Activated B cell treated with CpG ODN at 0.5 μM for 24 hours (primary cell): ENCODE measurements at regions not wholly inside any gene's neighbourhood (a gene's known extent, or its start where the extent isn't known, plus 50 kb on each side); places are given as distances from the start of the nearest gene placed in this dataset.

Experiments
- ATAC-seq: fragments of 200-7000 bp; cut with Tn5 transposase; one replicate; pipeline ENCODE4 v1.10.0; 2021; ENCODE audit warnings: low read depth, mild to moderate bottlenecking, moderate library complexity
- CTCF ChIA-PET: fragments of 350-600 bp; sonication (Branson Sonifier 250); formaldehyde crosslinking; loops from one replicate; lab custom pipeline; 2021; ENCODE audit warnings: antibody characterized with exemption; lab: Charles Lee
- POLR2A ChIA-PET: fragments of 350-600 bp; sonication (Branson Sonifier 250); formaldehyde crosslinking; loops from one replicate; lab custom pipeline; 2021; ENCODE audit warnings: antibody characterized with exemption; lab: Charles Lee
- DNase-seq: peaks from one replicate; pipeline ENCODE4 v3.0.0; 2022
- H3K27ac Mint-ChIP-seq: one replicate; pipeline ENCODE4 v1.8.0; 2020; ENCODE audit warnings: mixed read lengths
- H3K27me3 Mint-ChIP-seq: one replicate; pipeline ENCODE4 v1.8.0; 2021; ENCODE audit warnings: mixed read lengths
- H3K36me3 Mint-ChIP-seq: one replicate; pipeline ENCODE4 v1.8.0; 2021; ENCODE audit warnings: low read depth, mixed read lengths
- H3K4me1 Mint-ChIP-seq: one replicate; pipeline ENCODE4 v1.8.0; 2021; ENCODE audit warnings: mixed read lengths
- H3K4me3 Mint-ChIP-seq: one replicate; pipeline ENCODE4 v1.8.0; 2020; ENCODE audit warnings: mild to moderate bottlenecking, mixed read lengths
- H3K9me3 Mint-ChIP-seq: one replicate; pipeline ENCODE4 v1.8.0; 2020; ENCODE audit warnings: mixed read lengths
- intact Hi-C: fragments of 100-400 bp; cut with micrococcal nuclease; formaldehyde crosslinking; loops from one replicate; pipeline ENCODE4 v1.15.1; 2024
- TF ChIP-seq, protein P1 (sequence below): fragments of 200-600 bp; IDR thresholded peaks from one replicate; pipeline ENCODE4 v1.8.0; 2022; ENCODE audit warnings: antibody characterized with exemption, mild to moderate bottlenecking

GRCh38 chr2:41779888-41780287 lies 267.9 kb upstream of the PKDCC start:
- H3K27me3 Mint-ChIP-seq, result peaks cover 17% of the 10 kb centered on the region
- no peak overlapping the region for H3K4me3 Mint-ChIP-seq
- ChIA-PET CTCF (interaction anchor here (1.2 to 1.6 kb wide), 2 partner anchors 1865 to 1866 kb away, joined by 4 to 5 read pairs; no protein-coding TSS in a partner anchor), POLR2A (no interaction called here)
- no peaks in the 10 kb centered on the region for H3K36me3 Mint-ChIP-seq
- TF ChIP-seq, protein P1, sequence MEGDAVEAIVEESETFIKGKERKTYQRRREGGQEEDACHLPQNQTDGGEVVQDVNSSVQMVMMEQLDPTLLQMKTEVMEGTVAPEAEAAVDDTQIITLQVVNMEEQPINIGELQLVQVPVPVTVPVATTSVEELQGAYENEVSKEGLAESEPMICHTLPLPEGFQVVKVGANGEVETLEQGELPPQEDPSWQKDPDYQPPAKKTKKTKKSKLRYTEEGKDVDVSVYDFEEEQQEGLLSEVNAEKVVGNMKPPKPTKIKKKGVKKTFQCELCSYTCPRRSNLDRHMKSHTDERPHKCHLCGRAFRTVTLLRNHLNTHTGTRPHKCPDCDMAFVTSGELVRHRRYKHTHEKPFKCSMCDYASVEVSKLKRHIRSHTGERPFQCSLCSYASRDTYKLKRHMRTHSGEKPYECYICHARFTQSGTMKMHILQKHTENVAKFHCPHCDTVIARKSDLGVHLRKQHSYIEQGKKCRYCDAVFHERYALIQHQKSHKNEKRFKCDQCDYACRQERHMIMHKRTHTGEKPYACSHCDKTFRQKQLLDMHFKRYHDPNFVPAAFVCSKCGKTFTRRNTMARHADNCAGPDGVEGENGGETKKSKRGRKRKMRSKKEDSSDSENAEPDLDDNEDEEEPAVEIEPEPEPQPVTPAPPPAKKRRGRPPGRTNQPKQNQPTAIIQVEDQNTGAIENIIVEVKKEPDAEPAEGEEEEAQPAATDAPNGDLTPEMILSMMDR, result no peak
- H3K4me1 Mint-ChIP-seq, result no peaks in the 10 kb centered on the region
- peaks cover 3% of the 10 kb centered on the region for H3K9me3 Mint-ChIP-seq
- DNase-seq, result no peak
- no peak overlapping the region for H3K27ac Mint-ChIP-seq
- intact Hi-C loops, result loop anchor here (10.0 kb wide), 1 partner anchor 1225 kb away; no protein-coding TSS in a partner anchor
- ATAC-seq, result no peak

GRCh38 chr2:41782306-41783158 lies 265.3 kb upstream of the PKDCC start:
- Mint-ChIP-seq H3K9me3 (peaks cover 2% of the 10 kb centered on the region), H3K27ac (no peak overlapping the region), H3K36me3 (no peaks in the 10 kb centered on the region), H3K4me3 (no peak overlapping the region), H3K27me3 (peaks cover 12% of the 10 kb centered on the region), H3K4me1 (no peaks in the 10 kb centered on the region)
- DNase-seq, result no peak
- ChIA-PET CTCF (interaction anchor here (1.1 to 1.8 kb wide), 4 partner anchors 1867 to 1945 kb away, joined by 3 to 10 read pairs (median 4); no protein-coding TSS in a partner anchor), POLR2A (no interaction called here)
- TF ChIP-seq, protein P1, result peak; percentile 87
- intact Hi-C loops, result loop anchor here (1.0 to 10.0 kb wide), 2 partner anchors 1228 to 1869 kb away; no protein-coding TSS in a partner anchor
- no peak for ATAC-seq

DNA sequence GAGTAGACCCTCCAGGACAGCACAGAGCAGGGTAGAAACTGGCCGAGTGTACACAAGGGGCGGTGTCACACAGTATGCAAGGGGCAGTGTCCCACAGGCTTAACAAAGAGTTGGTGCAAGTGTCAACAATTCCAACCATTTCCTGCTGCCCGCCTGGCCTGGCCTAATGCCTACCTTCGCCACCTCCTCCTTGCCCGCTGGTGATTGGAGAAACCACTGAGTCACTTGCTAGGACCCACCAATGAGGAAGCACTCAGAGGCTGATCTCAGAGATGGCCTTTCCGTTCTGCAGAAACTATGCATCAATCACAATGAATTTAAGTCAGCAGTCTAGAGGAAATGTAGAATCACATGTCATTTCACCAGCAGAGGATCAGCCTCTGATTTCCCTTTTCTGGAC lies 263.3 kb upstream of the PKDCC start:
- no peak overlapping the region for H3K27ac Mint-ChIP-seq
- no peak overlapping the region for H3K4me3 Mint-ChIP-seq
- H3K27me3 Mint-ChIP-seq, result peaks cover 12% of the 10 kb centered on the region
- DNase-seq (no peak), ATAC-seq (no peak)
- no peaks in the 10 kb centered on the region for H3K36me3 Mint-ChIP-seq
- CTCF ChIA-PET, result no interaction called here
- H3K9me3 Mint-ChIP-seq, result peaks cover 2% of the 10 kb centered on the region
- no peaks in the 10 kb centered on the region for H3K4me1 Mint-ChIP-seq
- intact Hi-C loops, result loop anchor here (10.0 kb wide), 1 partner anchor 1230 kb away; no protein-coding TSS in a partner anchor
- TF ChIP-seq, protein P1, result no peak
- POLR2A ChIA-PET, result no interaction called here

DNA sequence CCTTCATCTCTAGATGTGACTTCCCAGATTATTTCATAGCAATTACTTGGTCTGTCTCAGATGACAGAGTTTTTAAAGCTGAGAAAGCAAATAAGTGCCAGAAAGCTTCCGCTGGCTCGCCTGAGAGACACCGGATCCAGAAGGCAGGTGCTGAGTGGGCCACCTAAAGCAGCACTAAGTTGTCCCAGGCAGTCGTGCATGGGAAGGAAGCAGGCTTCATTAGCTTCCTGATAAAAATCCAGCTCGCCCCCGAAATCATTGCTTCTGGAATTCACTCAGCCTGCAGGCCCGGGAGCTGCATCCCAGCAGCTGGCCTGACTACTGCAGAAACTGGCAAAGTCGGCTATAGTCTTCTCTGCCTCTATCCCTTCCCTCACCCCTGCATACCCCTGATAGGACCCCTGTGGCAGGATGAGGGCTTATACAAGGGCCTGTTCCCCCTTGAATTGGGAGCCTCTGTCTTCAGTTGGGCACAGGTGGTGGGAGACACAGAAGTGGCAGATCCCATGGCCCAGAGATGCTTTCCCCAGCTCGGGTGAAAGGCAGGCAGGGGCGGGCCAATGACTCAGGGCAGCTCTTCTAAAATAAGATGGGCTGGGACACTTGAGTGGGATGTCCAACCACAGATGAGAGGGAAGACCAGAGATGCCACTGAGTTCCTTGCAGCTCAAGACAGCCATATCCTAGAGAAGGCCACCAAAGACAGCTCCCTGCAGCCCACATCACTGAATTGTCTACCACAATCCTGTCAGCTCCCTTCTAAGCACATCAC lies 262.4 kb upstream of the PKDCC start:
- TF ChIP-seq, protein P1, result no peak
- no peak for ATAC-seq
- ChIA-PET POLR2A (no interaction called here), CTCF (no interaction called here)
- H3K36me3 Mint-ChIP-seq, result no peaks in the 10 kb centered on the region
- H3K4me1 Mint-ChIP-seq, result no peaks in the 10 kb centered on the region
- H3K9me3 Mint-ChIP-seq, result peaks cover 2% of the 10 kb centered on the region
- H3K27ac Mint-ChIP-seq, result no peak overlapping the region
- no peak overlapping the region for H3K4me3 Mint-ChIP-seq
- intact Hi-C loops, result loop anchor here (10.0 kb wide), 1 partner anchor 1231 kb away; no protein-coding TSS in a partner anchor
- peaks cover 12% of the 10 kb centered on the region for H3K27me3 Mint-ChIP-seq
- no peak for DNase-seq

DNA sequence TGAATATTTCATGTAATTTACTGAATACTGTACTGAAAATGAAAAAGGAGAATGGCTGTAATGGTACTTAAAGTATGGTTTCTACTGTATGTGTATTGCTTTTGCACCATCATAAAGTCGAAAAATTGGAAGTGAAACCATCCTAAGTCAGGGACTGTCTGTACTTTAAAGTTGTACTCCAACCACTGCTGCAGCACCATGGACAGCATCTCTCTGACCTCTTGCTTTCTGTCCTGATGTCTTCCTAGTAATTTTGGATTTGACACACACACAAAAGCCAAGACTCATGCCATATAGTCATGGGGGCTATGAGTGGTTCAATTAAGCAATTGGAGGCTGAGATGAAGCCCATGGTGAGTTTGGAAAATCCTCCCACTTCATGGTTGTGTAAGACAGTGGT lies 256.3 kb upstream of the PKDCC start:
- Mint-ChIP-seq H3K4me3 (no peak overlapping the region), H3K9me3 (peaks cover 1% of the 10 kb centered on the region), H3K27ac (no peak overlapping the region), H3K4me1 (no peaks in the 10 kb centered on the region), H3K27me3 (peaks cover 7% of the 10 kb centered on the region), H3K36me3 (no peaks in the 10 kb centered on the region)
- intact Hi-C loops, result no loop called here
- no peak for ATAC-seq
- CTCF ChIA-PET, result no interaction called here
- TF ChIP-seq, protein P1, result no peak
- DNase-seq, result no peak
- POLR2A ChIA-PET, result no interaction called here
